HG03108 (cell line): ENCODE measurements at regions not wholly inside any gene's neighbourhood (a gene's known extent, or its start where the extent isn't known, plus 50 kb on each side); places are given as distances from the start of the nearest gene placed in this dataset.
"Not testable (repeated sequence)": the region's sequence is repeated elsewhere in the genome, so short reads cannot be mapped to it uniquely, and the experiment has no call there.

ENCODE experiments used
- ATAC-seq: cut with Tn5 transposase; IDR thresholded peaks from one replicate; pipeline ENCODE4 v1.9.1; 2021; ENCODE audit warnings: moderate library complexity; ENCODE audit not compliant: unreplicated experiment

GRCh38 chr7:119908948-119909347, 364.0 kb upstream of the KCND2 start:
- ATAC-seq: no peak

- ATAC-seq: not testable (repeated sequence)
Measured at GRCh38 chr7:119914119-119914518, 358.9 kb upstream of the KCND2 start.

DNA sequence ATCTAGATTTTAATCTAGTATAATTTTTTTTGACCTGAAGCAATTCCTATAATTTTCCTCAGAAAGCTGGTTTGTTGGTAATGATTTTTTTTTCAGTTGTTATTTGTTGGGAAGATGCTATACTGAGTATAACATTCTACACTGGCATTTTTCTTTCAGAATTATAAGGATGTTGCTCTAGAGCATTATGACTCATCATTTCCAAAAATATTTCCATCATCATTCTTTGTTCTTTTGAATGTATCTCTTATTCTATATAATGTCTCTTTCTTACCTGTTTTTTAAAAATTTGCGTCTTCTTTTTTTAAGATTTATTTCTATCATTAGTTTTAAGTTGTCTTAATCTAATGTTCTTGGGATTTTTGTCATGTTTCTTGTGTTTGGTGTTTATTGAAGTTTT, 356.5 kb upstream of the KCND2 start:
- no peak for ATAC-seq

GRCh38 chr7:119918185-119918584, 354.8 kb upstream of the KCND2 start:
- no peak for ATAC-seq

DNA sequence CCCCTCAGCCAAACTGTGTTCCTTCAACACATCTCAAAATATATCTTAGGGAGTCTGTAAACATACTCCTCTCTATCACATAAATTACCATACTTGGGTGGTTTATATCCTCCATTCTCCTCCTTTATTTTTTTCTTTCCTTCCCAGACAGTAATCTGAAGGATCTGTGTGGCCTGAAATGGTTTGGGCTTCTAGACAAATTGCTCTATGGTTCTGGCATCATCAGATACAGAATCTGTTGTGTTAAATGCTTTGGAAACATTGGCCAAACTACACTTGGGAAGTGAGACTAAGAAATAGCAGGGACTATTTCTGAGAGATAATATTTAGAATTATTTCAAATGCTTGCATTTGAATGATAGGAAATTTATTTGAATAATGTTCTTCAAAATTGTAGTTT, 353.0 kb upstream of the KCND2 start:
- ATAC-seq: no peak

DNA sequence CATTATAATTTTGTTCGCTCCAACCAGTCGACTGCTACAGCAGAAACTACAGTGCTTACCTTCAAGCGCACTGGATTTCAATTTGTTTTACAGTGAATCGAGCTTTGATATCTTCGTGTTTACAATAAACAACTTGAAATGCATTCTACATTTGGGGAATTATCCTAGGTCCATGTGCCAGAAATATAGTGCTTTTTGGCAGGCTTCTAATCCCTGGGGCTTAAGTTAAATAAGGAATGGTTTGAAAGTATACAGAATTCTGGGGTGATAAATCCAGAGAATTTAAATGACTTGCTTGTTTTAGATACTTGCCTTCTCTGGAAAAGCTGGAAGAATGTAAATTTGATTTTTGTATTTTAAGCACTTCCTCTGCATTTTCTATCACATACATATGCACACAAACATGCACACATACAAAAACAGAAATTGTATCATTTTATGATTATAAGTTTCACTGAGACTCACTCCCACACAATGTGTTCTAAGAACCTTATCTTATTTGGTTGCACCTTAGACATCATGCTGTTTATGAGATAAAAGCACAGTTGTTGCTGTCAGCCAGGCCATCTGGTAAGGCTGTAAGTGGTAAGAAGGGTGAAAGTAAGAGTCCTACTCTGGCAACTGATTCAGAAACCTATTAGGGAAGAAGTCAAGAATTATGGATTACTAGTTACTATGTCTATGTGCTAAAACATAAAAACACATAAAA, 347.2 kb upstream of the KCND2 start:
- ATAC-seq: no peak

- ATAC-seq: no peak
Measured at GRCh38 chr7:119929891-119930290, 343.1 kb upstream of the KCND2 start.

- no peak for ATAC-seq
Measured at GRCh38 chr7:119931230-119931824, 341.6 kb upstream of the KCND2 start.

- no peak for ATAC-seq
Measured at GRCh38 chr7:119935418-119936025, 337.5 kb upstream of the KCND2 start.

- ATAC-seq: no peak
Measured at GRCh38 chr7:119936836-119937235, 336.1 kb upstream of the KCND2 start.

DNA sequence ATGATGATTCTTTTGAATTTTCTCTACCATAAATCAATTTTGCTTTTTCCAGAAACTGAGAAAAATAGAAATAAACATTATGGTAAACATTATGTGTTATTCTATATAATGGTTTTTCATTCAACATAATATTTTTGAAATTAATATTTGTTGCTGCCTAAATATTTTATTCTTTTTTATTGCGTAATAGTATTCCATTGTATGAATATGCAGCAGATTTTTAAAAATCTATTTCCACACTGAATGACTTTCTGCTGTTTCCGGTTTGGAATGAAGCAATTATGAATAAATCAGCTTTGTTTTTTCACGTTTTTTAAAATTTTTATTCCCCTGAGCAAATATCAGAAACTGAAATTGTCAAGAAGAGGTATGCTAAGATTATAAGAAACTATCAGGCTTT, 335.2 kb upstream of the KCND2 start:
- no peak for ATAC-seq

DNA sequence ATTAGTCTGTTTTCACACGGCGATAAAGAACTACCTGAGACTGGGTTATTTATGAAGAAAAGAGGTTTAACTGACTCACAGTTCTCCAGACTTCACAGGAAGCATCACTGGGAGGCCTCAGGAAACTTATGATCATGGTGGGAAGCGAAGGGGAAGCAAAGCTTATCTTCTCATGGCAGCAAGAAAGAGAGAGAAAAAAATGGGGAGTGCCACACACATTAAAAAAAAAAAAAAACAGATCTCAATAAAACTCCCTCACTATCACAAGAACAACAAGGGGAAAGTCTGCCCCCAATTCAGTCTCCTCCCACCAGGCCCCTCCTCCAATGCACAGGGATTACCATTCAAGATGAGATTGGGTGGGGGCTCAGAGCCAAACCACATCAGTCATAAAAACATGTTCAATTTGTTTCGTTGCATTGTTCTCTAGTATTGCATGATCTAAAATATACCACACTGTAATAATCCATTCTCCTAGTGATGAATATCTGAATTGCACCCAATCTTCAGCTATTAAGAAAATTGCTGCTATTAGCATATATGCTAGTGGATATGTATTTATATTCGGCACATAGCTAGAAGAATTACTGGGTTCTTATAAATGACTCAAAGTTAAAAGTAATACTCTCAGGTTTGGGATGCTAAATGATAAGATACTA, 328.9 kb upstream of the KCND2 start:
- no peak for ATAC-seq

DNA sequence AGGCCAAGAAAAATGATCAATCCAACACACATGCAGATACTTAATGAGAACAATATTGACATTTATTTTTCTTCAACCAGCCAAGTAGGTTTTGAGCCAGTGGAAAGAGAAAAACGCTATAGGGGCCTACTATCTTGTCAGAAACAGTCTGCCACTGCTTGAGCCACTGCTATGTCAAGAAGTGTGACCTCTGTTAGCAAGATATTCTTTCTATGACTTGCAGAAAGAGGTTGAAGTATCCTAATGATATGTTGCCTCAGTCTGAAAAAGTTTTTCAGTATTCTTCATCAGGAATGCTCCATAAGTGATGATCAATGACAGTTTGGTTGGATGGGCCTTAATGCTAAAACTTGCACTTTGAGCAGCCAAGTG, 328.4 kb upstream of the KCND2 start:
- ATAC-seq: no peak

GRCh38 chr7:119945822-119946221, 327.2 kb upstream of the KCND2 start:
- ATAC-seq: no peak

DNA sequence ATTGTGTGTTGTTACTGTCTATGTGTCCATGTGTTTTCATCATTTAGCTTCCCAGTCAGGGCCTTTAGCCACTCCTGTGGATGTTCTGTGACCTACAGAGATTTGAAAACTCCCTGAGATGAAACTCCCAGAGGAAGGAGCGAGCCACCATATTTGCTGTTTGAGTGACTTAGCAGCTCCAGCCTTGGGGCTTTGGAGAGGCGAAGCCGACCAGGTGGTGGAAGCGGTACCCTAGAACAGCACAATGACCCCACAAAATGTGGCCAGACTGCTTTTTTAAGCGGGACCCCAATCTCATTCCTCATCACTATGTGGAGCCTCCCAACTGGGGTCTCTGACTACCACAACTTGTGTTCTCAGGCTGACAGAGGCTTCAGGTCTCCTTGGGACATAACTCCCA, 323.9 kb upstream of the KCND2 start:
- ATAC-seq: no peak

DNA sequence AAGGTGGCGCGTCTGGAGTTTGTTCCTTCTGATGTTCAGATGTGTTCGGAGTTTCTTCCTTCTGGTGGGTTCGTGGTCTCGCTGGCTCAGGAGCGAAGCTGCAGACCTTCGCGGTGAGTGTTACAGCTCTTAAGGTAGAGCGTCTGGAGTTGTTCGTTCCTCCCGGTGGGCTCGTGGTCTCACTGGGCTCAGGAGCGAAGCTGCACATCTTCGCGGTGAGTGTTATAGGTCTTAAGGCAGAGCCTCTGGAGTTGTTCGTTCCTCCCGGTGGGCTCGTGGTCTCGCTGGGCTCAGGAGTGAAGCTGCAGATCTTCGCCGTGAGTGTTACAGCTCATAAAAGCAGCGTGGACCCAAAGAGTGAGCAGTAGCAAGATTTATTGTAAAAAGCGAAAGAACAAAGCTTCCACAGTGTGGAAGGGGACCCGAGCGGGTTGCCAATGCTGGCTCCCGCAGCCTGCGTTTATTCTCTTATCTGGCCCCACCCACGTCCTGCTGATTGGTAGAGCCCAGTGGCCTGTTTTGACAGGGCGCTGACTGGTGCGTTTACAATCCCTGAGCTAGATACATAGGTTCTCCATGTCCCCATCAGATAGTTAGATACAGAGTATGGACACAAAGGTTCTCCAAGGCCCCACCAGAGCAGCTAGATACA, 322.5 kb upstream of the KCND2 start:
- not testable (repeated sequence) for ATAC-seq

DNA sequence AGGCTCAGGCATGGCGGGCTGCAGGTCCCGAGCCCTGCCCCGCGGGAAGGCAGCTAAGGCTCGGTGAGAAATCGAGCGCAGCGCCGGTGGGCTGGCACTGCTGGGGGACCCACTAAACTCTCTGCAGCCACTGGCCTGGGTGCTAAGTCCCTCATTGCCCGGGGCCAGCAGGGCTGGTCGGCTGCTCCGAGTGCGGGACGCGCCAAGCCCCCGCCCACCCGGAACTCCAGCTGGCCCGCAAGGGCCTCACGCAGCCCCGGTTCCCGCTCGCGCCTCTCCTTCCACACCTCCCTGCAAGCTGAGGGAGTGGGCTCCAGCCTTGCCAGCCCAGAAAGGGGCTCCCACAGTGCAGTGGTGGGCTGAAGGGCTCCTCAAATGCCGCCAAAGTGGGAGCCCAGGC, 321.4 kb upstream of the KCND2 start:
- not testable (repeated sequence) for ATAC-seq

DNA sequence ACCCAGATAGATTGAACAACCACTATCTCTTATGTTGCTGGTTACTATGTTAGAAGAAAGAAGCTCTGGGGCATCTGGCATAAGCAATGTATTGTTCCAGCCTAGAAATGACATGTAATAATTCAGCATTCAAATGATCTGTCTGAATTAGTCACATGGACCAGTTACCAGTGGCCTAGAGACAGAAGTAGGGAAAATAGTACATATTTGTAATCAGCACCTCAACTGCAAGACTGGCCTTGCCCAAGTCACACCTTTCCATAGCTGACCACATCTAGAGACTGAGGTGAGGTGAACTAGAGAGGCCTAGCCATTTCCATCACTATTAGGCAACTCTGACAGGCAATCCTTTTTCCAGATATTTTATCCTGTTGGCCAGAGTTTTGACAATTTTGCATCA, 315.6 kb upstream of the KCND2 start:
- no peak for ATAC-seq

DNA sequence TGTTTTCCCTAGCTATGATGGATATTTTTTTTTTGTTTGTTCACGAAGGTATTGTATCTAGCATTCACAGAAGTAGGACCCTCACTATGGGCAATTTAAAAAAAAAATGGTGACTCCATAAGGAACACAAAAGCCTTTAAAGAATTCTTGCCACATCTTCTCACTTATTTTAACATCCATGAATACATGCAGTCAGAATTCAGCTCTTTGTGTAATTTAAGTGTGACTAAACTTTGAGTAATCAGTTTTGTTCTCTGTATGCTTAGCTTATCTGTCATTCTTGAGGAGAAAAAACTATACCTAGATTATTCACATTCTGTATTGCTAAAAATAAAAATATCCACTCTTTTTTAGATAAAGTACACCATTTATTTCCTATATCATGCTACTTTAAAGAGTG, 313.2 kb upstream of the KCND2 start:
- no peak for ATAC-seq

DNA sequence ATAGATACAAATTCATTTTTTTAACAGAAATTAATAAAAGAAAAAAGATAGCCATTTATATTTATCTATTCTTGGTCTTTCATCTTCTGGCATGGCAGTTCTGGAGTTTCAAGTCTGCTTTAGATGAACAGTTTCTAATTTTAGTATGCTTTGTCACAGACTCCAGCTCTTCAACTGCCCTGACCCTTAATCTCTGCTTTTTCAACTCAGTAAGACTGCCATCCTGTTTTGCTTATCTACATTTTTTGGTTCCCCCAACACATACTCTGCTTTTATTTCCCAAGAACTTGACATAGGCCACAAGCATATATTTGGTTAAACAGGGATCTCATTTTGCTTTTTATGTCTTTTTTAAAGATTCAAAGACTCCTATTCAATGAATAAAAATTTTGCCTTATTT, 309.3 kb upstream of the KCND2 start:
- no peak for ATAC-seq

DNA sequence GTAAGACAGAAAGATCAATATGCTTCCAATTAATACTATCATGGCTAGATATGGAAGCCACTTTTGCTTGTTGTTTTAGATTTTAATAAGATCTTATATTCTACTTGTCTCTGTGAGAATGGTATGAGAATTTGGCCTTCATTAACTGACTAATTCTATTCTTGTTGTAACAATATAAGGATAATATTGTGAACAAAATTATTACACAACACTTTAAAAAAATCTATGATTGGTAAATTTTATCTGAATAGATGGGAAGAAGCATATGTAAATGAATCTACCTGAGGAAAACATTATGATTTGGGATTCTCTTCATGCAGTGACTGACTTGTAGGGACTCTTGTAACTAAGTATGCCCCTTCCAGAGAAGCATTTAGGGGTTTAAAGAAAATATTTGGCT, 308.9 kb upstream of the KCND2 start:
- no peak for ATAC-seq
